ENCODE measurements at regions not wholly inside any gene's neighbourhood (a gene's known extent, or its start where the extent isn't known, plus 50 kb on each side); places are given as distances from the start of the nearest gene placed in this dataset.

GRCh38 chr13:107234319-107235073 is 666.6 kb upstream of the ARGLU1 start:
- Histone ChIP-seq H3K36me3 (ENCODE audit: control insufficient read depth in 1 of 2, insufficient read depth in 2 of 2, low read depth in 1 of 2, low read length in 2 of 2) (no peaks in the 10 kb centered on the region), H2BK15ac (ENCODE audit: low read depth, poor library complexity, severe bottlenecking) (no peak overlapping the region), H4K91ac (ENCODE audit: low read length) (peak overlapping the region; percentile 71), H3K9ac (ENCODE audit: low read length) (no peak overlapping the region), H3K4ac (ENCODE audit: low read depth in 1 of 2, low read length in 2 of 2) (peak overlapping the region in 1 of 2 experiments; percentile 76), H3K4me3 (ENCODE audit: insufficient read depth in 1 of 2, low read depth in 1 of 2, low read length in 2 of 2) (no peak overlapping the region), H3K27me3 (ENCODE audit: control insufficient read depth in 1 of 2, insufficient read depth in 1 of 2, low read length in 2 of 2) (no peaks in the 10 kb centered on the region), H3K14ac (ENCODE audit: low read length in 2 of 2) (peak overlapping the region in 1 of 2 experiments; percentile 14), H2AK5ac (ENCODE audit: low read length, severe bottlenecking) (no peak overlapping the region), H3K27ac (ENCODE audit: low read length, poor library complexity, severe bottlenecking) (no peak overlapping the region), H3K9me3 (ENCODE audit: control insufficient read depth, low read length) (no peaks in the 10 kb centered on the region), H2AFZ (ENCODE audit: low read depth, low read length) (no peak overlapping the region), H3K18ac (ENCODE audit: low read depth in 1 of 2, low read length in 2 of 2) (peak overlapping the region; percentile 48 to 57), H2BK5ac (ENCODE audit: low read depth, low read length, poor library complexity, severe bottlenecking) (no peak overlapping the region), H4K8ac (ENCODE audit: low read length) (peak overlapping the region; percentile 19), H2BK120ac (ENCODE audit: low read depth, low read length) (no peak overlapping the region), H3K23ac (ENCODE audit: low read length in 2 of 2) (no peak overlapping the region), H3K4me2 (ENCODE audit: low read length, poor library complexity, severe bottlenecking) (no peak overlapping the region), H2BK12ac (ENCODE audit: low read length in 2 of 2) (peak overlapping the region in 1 of 2 experiments; percentile 63), H3K79me1 (replicated peaks; ENCODE audit: low read length, poor library complexity, severe bottlenecking) (peaks cover 21% of the 10 kb centered on the region), H3K4me1 (ENCODE audit: control insufficient read depth, insufficient read depth, low read depth, low read length) (no peaks in the 10 kb centered on the region)
- 72% methylated on average over 12 of the region's 12 CpGs for WGBS
- DNase-seq: peak; percentile 10

- no peak overlapping the region for H3K4me2 ChIP-seq (ENCODE audit: low read length, poor library complexity, severe bottlenecking)
- H2AFZ ChIP-seq (ENCODE audit: low read depth, low read length): no peak overlapping the region
- no peak overlapping the region for H4K8ac ChIP-seq (ENCODE audit: low read length)
- H3K27ac ChIP-seq (ENCODE audit: low read length, poor library complexity, severe bottlenecking): no peak overlapping the region
- H3K36me3 ChIP-seq (ENCODE audit: control insufficient read depth in 1 of 2, insufficient read depth in 2 of 2, low read depth in 1 of 2, low read length in 2 of 2): no peaks in the 10 kb centered on the region
- no peak overlapping the region for H3K9ac ChIP-seq (ENCODE audit: low read length)
- H3K18ac ChIP-seq (ENCODE audit: low read depth in 1 of 2, low read length in 2 of 2): no peak overlapping the region
- H3K79me1 ChIP-seq (replicated peaks; ENCODE audit: low read length, poor library complexity, severe bottlenecking): peaks cover 24% of the 10 kb centered on the region
- no peak overlapping the region for H2AK5ac ChIP-seq (ENCODE audit: low read length, severe bottlenecking)
- H3K23ac ChIP-seq (ENCODE audit: low read length in 2 of 2): no peak overlapping the region
- H2BK5ac ChIP-seq (ENCODE audit: low read depth, low read length, poor library complexity, severe bottlenecking): no peak overlapping the region
- no peak overlapping the region for H2BK120ac ChIP-seq (ENCODE audit: low read depth, low read length)
- H3K4me1 ChIP-seq (ENCODE audit: control insufficient read depth, insufficient read depth, low read depth, low read length): no peaks in the 10 kb centered on the region
- H2BK15ac ChIP-seq (ENCODE audit: low read depth, poor library complexity, severe bottlenecking): no peak overlapping the region
- no CpG with 5 or more reads among the region's 2 CpGs for WGBS
- H3K14ac ChIP-seq (ENCODE audit: low read length in 2 of 2): no peak overlapping the region
- no peaks in the 10 kb centered on the region for H3K9me3 ChIP-seq (ENCODE audit: control insufficient read depth, low read length)
- H3K4me3 ChIP-seq (ENCODE audit: insufficient read depth in 1 of 2, low read depth in 1 of 2, low read length in 2 of 2): no peak overlapping the region
- no peak for DNase-seq
- no peak overlapping the region for H4K91ac ChIP-seq (ENCODE audit: low read length)
- no peak overlapping the region for H2BK12ac ChIP-seq (ENCODE audit: low read length in 2 of 2)
- no peak overlapping the region for H3K4ac ChIP-seq (ENCODE audit: low read depth in 1 of 2, low read length in 2 of 2)
- H3K27me3 ChIP-seq (ENCODE audit: control insufficient read depth in 1 of 2, insufficient read depth in 1 of 2, low read length in 2 of 2): no peaks in the 10 kb centered on the region
Observed at GRCh38 chr13:107233541-107233940, 665.6 kb upstream of the ARGLU1 start.

GRCh38 chr13:107231944-107232343 is 664.0 kb upstream of the ARGLU1 start:
- Histone ChIP-seq H3K14ac (ENCODE audit: low read length in 2 of 2) (no peak overlapping the region), H3K79me1 (replicated peaks; ENCODE audit: low read length, poor library complexity, severe bottlenecking) (peaks cover 25% of the 10 kb centered on the region), H4K8ac (ENCODE audit: low read length) (peak overlapping the region; percentile 30), H4K91ac (ENCODE audit: low read length) (no peak overlapping the region), H3K18ac (ENCODE audit: low read depth in 1 of 2, low read length in 2 of 2) (no peak overlapping the region), H3K27me3 (ENCODE audit: control insufficient read depth in 1 of 2, insufficient read depth in 1 of 2, low read length in 2 of 2) (no peaks in the 10 kb centered on the region), H2BK15ac (ENCODE audit: low read depth, poor library complexity, severe bottlenecking) (no peak overlapping the region), H2BK120ac (ENCODE audit: low read depth, low read length) (no peak overlapping the region), H2AK5ac (ENCODE audit: low read length, severe bottlenecking) (no peak overlapping the region), H3K27ac (ENCODE audit: low read length, poor library complexity, severe bottlenecking) (no peak overlapping the region), H2AFZ (ENCODE audit: low read depth, low read length) (no peak overlapping the region), H3K36me3 (ENCODE audit: control insufficient read depth in 1 of 2, insufficient read depth in 2 of 2, low read depth in 1 of 2, low read length in 2 of 2) (no peaks in the 10 kb centered on the region), H3K23ac (ENCODE audit: low read length in 2 of 2) (no peak overlapping the region), H3K4me1 (ENCODE audit: control insufficient read depth, insufficient read depth, low read depth, low read length) (no peaks in the 10 kb centered on the region), H3K4ac (ENCODE audit: low read depth in 1 of 2, low read length in 2 of 2) (no peak overlapping the region), H3K4me2 (ENCODE audit: low read length, poor library complexity, severe bottlenecking) (no peak overlapping the region), H3K9ac (ENCODE audit: low read length) (no peak overlapping the region), H2BK5ac (ENCODE audit: low read depth, low read length, poor library complexity, severe bottlenecking) (no peak overlapping the region), H3K9me3 (ENCODE audit: control insufficient read depth, low read length) (no peaks in the 10 kb centered on the region), H3K4me3 (ENCODE audit: insufficient read depth in 1 of 2, low read depth in 1 of 2, low read length in 2 of 2) (no peak overlapping the region), H2BK12ac (ENCODE audit: low read length in 2 of 2) (no peak overlapping the region)
- no peak for DNase-seq
- WGBS: 94% methylated on average over 7 of the region's 7 CpGs

- Histone ChIP-seq H2AK5ac (ENCODE audit: low read length, severe bottlenecking) (no peak overlapping the region), H3K79me1 (replicated peaks; ENCODE audit: low read length, poor library complexity, severe bottlenecking) (peaks cover 21% of the 10 kb centered on the region), H3K9ac (ENCODE audit: low read length) (no peak overlapping the region), H3K14ac (ENCODE audit: low read length in 2 of 2) (no peak overlapping the region), H3K4me3 (ENCODE audit: insufficient read depth in 1 of 2, low read depth in 1 of 2, low read length in 2 of 2) (no peak overlapping the region), H3K27me3 (ENCODE audit: control insufficient read depth in 1 of 2, insufficient read depth in 1 of 2, low read length in 2 of 2) (no peaks in the 10 kb centered on the region), H3K18ac (ENCODE audit: low read depth in 1 of 2, low read length in 2 of 2) (no peak overlapping the region), H3K4me2 (ENCODE audit: low read length, poor library complexity, severe bottlenecking) (no peak overlapping the region), H3K4me1 (ENCODE audit: control insufficient read depth, insufficient read depth, low read depth, low read length) (peaks cover 1% of the 10 kb centered on the region), H3K23ac (ENCODE audit: low read length in 2 of 2) (no peak overlapping the region), H3K27ac (ENCODE audit: low read length, poor library complexity, severe bottlenecking) (no peak overlapping the region), H3K4ac (ENCODE audit: low read depth in 1 of 2, low read length in 2 of 2) (no peak overlapping the region), H2BK12ac (ENCODE audit: low read length in 2 of 2) (no peak overlapping the region), H2BK120ac (ENCODE audit: low read depth, low read length) (no peak overlapping the region), H4K91ac (ENCODE audit: low read length) (no peak overlapping the region), H4K8ac (ENCODE audit: low read length) (no peak overlapping the region), H2AFZ (ENCODE audit: low read depth, low read length) (no peak overlapping the region), H3K9me3 (ENCODE audit: control insufficient read depth, low read length) (no peaks in the 10 kb centered on the region), H2BK5ac (ENCODE audit: low read depth, low read length, poor library complexity, severe bottlenecking) (no peak overlapping the region), H3K36me3 (ENCODE audit: control insufficient read depth in 1 of 2, insufficient read depth in 2 of 2, low read depth in 1 of 2, low read length in 2 of 2) (no peaks in the 10 kb centered on the region), H2BK15ac (ENCODE audit: low read depth, poor library complexity, severe bottlenecking) (no peak overlapping the region)
- DNase-seq: no peak
Observed at GRCh38 chr13:107223867-107224266, 655.9 kb upstream of the ARGLU1 start.

Measured in mesenchymal stem cell (in vitro differentiated cells and primary cell).